ENCODE measurements at regions not wholly inside any gene's neighbourhood (a gene's known extent, or its start where the extent isn't known, plus 50 kb on each side); places are given as distances from the start of the nearest gene placed in this dataset.
"Not testable (repeated sequence)": the region's sequence is repeated elsewhere in the genome, so short reads cannot be mapped to it uniquely, and the experiment has no call there.

DNA sequence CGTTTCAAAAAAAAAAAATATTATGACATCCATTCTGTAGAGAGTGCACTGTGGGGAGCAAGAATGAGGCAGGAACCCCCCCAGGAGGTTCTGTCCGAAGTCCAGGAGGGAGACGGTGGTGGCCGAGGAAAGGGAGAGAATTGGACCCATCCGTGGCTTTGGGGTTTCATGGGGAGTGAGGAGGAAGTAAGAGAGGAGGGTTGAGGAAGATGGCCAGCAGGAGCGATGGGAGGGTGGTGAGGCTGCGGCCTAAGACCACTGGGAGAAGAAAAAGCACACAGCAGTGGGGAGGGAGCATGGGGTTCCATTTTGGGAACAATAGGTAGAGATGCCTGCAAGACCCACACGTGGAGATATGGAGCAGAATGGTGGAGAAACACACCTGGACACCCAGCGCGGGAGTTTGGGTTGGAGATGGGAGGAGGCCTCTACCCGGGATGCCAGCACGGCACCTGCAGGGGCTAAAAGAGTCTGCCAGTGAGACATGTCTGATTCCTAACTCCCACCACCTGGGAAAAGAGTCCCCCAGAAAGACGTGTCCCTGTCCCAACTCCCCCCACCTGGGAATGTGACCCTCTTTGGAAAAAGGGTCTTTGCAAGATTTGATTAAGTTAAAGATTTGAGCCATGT lies 72.5 kb upstream of the SHANK2 start:
- TF ChIP-seq, protein P1, sequence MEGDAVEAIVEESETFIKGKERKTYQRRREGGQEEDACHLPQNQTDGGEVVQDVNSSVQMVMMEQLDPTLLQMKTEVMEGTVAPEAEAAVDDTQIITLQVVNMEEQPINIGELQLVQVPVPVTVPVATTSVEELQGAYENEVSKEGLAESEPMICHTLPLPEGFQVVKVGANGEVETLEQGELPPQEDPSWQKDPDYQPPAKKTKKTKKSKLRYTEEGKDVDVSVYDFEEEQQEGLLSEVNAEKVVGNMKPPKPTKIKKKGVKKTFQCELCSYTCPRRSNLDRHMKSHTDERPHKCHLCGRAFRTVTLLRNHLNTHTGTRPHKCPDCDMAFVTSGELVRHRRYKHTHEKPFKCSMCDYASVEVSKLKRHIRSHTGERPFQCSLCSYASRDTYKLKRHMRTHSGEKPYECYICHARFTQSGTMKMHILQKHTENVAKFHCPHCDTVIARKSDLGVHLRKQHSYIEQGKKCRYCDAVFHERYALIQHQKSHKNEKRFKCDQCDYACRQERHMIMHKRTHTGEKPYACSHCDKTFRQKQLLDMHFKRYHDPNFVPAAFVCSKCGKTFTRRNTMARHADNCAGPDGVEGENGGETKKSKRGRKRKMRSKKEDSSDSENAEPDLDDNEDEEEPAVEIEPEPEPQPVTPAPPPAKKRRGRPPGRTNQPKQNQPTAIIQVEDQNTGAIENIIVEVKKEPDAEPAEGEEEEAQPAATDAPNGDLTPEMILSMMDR (IDR thresholded peaks at IDR 0.05; ENCODE audit: borderline replicate concordance, control extremely low read depth, extremely low read depth, insufficient read depth, missing control alignments): no peak
- in situ Hi-C loops (cut with MboI; ENCODE audit: low sequenced_read_pairs, unreplicated experiment): no loop called here
- no peak for DNase-seq (ENCODE audit: low spot score)

DNA sequence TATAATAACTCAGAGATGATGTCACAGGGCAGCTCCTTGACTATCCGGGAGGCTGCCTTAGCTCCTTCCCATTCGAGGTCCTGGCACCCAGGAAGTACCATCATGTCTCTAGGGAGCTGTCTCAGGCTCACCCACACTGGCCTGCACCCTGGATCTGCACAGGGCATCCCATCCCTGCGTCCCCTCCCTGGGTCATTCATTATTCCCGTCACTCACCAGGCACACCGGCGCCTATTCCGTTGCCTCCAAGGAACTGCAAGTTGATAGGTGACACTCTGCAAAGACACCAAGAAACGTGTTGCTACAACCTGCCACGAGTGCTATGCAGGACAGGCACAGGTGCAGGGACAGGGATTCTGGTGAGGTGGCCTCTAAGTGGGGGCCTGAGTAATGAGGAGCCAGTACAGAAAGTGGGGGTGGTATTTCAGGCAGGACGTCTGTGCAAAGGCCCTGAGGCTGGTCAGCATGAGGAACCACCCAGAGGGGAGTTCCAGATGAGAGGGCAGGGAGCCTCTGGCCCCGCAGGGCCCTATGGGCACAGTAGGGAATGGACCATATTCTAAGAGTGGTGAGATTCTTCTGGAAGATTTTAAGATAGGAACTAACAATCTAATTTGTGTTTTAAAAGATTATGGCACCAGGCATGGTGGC lies 71.6 kb upstream of the SHANK2 start:
- in situ Hi-C loops (cut with MboI; ENCODE audit: low sequenced_read_pairs, unreplicated experiment): no loop called here
- TF ChIP-seq, protein P1 (IDR thresholded peaks at IDR 0.05; ENCODE audit: borderline replicate concordance, control extremely low read depth, extremely low read depth, insufficient read depth, missing control alignments): no peak
- DNase-seq (ENCODE audit: low spot score): no peak

- no peak for DNase-seq (ENCODE audit: low spot score)
- in situ Hi-C loops (cut with MboI; ENCODE audit: low sequenced_read_pairs, unreplicated experiment): no loop called here
- TF ChIP-seq, protein P1 (IDR thresholded peaks at IDR 0.05; ENCODE audit: borderline replicate concordance, control extremely low read depth, extremely low read depth, insufficient read depth, missing control alignments): no peak
These were observed 70.6 kb upstream of the SHANK2 start for GRCh38 chr11:71322861-71323582.

- in situ Hi-C loops (cut with MboI; ENCODE audit: low sequenced_read_pairs, unreplicated experiment): no loop called here
- TF ChIP-seq, protein P1 (IDR thresholded peaks at IDR 0.05; ENCODE audit: borderline replicate concordance, control extremely low read depth, extremely low read depth, insufficient read depth, missing control alignments): no peak
- DNase-seq (ENCODE audit: low spot score): no peak
These were observed 69.9 kb upstream of the SHANK2 start for GRCh38 chr11:71322192-71322735.

DNA sequence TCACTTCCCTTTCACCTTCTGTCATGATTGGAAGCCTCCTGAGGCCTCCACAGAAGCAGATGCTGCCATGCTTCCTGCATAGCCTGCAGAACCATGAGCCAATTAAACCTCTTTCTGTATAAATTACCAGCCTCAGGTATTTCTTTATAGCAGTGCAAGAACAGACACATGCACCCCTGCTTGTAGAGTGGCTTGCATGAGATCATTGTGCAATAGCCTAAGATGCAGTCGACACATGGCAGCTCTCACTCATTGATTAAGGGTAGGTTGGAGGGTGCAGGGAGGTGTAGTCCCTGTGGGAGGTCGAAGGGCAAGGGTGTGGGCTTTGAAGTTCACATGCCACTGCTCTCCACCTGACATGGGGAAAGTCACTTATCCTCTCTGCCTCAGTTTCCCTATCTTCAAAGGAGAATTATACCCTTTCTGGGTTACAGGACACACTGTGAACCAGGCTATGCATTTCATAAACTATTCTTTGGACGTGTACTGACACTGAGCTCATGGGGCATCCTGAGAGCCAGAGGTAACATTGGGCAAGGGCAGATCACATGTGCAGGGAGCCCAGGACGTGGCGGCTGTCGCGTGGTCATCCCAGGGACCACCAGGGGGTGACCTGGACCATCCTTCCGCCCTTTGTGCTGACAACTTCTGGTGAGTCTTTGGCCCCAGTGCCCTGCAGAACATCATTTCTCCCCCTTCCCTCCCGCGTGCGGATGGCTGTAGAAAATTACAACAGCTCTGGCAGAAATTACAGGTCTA lies 69.2 kb upstream of the SHANK2 start:
- TF ChIP-seq, protein P1 (IDR thresholded peaks at IDR 0.05; ENCODE audit: borderline replicate concordance, control extremely low read depth, extremely low read depth, insufficient read depth, missing control alignments): no peak
- no peak for DNase-seq (ENCODE audit: low spot score)
- in situ Hi-C loops (cut with MboI; ENCODE audit: low sequenced_read_pairs, unreplicated experiment): no loop called here

DNA sequence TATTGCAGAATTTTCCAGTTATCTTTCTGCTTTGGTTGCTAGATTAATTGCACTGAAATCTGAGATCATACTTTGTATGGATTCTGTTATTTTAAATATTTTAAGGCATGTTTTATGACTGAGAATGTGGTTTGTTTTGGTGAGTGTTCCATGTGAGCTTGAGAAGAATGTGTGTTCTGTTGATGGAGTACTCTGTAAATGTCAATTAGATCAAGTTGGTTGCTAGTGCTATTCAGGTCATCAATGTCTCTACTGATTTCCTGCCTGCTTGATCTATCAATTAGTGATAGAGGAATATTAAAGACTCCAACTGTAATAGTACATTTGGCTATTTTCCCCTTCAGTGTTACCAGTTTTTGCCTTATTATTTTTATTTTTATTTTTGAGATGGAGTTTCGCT lies 64.3 kb upstream of the SHANK2 start:
- in situ Hi-C loops (cut with MboI; ENCODE audit: low sequenced_read_pairs, unreplicated experiment): no loop called here
- no peak for DNase-seq (ENCODE audit: low spot score)
- TF ChIP-seq, protein P1 (IDR thresholded peaks at IDR 0.05; ENCODE audit: borderline replicate concordance, control extremely low read depth, extremely low read depth, insufficient read depth, missing control alignments): no peak

DNA sequence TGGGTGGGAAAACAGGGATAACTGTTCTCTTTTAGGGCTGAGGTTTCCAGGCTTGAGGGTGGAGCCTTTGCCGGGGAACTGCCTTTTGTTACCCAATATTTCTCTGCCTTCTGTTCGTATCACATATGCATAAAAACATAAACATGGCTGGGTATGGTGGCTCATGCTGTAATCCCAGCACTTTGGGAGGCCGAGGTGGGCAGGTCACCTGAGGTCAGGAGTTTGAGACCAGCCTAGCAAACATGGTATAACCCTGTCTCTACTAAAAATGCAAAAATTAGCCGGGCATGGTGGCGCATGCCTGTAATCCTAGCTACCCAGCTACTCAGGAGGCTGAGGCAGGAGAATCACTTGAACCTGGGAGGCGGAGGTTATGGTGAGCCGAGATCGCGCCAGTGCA lies 60.2 kb upstream of the SHANK2 start:
- DNase-seq (ENCODE audit: low spot score); in situ Hi-C loops (cut with MboI; ENCODE audit: low sequenced_read_pairs, unreplicated experiment): not testable (repeated sequence)
